MM.1S (cell line): ENCODE measurements at regions not wholly inside any gene's neighbourhood (a gene's known extent, or its start where the extent isn't known, plus 50 kb on each side); places are given as distances from the start of the nearest gene placed in this dataset.

ENCODE experiments used
- DNase-seq: peaks from one replicate; pipeline ENCODE4 v3.0.0-alpha.2; 2015
- H2AFZ ChIP-seq: fragments of 300-600 bp; sonication (generic); 2 replicates; pipeline ENCODE4 v1.6.0; 2016; ENCODE audit warnings: antibody characterized with exemption, low read length
- H3F3A ChIP-seq: fragments of 300-600 bp; sonication (generic); 2 replicates; pipeline ENCODE4 v1.6.1; 2016; ENCODE audit warnings: mild to moderate bottlenecking, antibody characterized with exemption, low read length, moderate library complexity, mixed read lengths; ENCODE audit not compliant: insufficient read depth
- H3K27ac ChIP-seq: fragments of 300-600 bp; sonication (generic); 2 replicates; pipeline ENCODE4 v1.5.1; 2016; ENCODE audit warnings: mild to moderate bottlenecking, low read length
- H3K27me3 ChIP-seq: fragments of 300-600 bp; sonication (generic); replicated peaks from 2 replicates; pipeline ENCODE4 v1.6.0; 2016; ENCODE audit warnings: low read length; ENCODE audit not compliant: insufficient read depth
- H3K36me3 ChIP-seq: fragments of 300-600 bp; sonication (generic); replicated peaks from 2 replicates; pipeline ENCODE4 v1.6.1; 2016; ENCODE audit warnings: mild to moderate bottlenecking, low read length, mixed read lengths; ENCODE audit not compliant: insufficient read depth
- H3K4me1 ChIP-seq: fragments of 300-600 bp; sonication (generic); 2 replicates; pipeline ENCODE4 v1.6.1; 2016; ENCODE audit warnings: low read length, mixed read lengths
- H3K4me2 ChIP-seq: fragments of 300-600 bp; sonication (generic); 2 replicates; pipeline ENCODE4 v1.6.0; 2016; ENCODE audit warnings: low read depth, low read length
- H3K4me3 ChIP-seq: fragments of 300-600 bp; sonication (generic); 2 replicates; pipeline ENCODE4 v1.5.1; 2016; ENCODE audit warnings: low read length, mixed read lengths
- H3K79me2 ChIP-seq: fragments of 300-600 bp; sonication (generic); 2 replicates; pipeline ENCODE4 v1.6.1; 2016; ENCODE audit warnings: mixed run types, low read length, mixed read lengths
- H3K9ac ChIP-seq: fragments of 300-600 bp; sonication (generic); 2 replicates; pipeline ENCODE4 v1.6.1; 2016; ENCODE audit warnings: low read length, mixed read lengths
- H3K9me2 ChIP-seq: fragments of 300-600 bp; sonication (generic); replicated peaks from 2 replicates; pipeline ENCODE4 v1.6.1; 2016; ENCODE audit warnings: mild to moderate bottlenecking, low read length, mixed read lengths; ENCODE audit not compliant: insufficient read depth
- H3K9me3 ChIP-seq: fragments of 300-600 bp; sonication (generic); replicated peaks from 2 replicates; pipeline ENCODE4 v1.6.1; 2016; ENCODE audit warnings: mild to moderate bottlenecking, low read length, mixed read lengths; ENCODE audit not compliant: insufficient read depth
- H4K20me1 ChIP-seq: fragments of 300-600 bp; sonication (generic); 2 replicates; pipeline ENCODE4 v1.6.1; 2016; ENCODE audit warnings: mild to moderate bottlenecking, low read length, moderate library complexity, mixed read lengths; ENCODE audit not compliant: insufficient read depth
- CTCF ChIP-seq: fragments of 300-600 bp; sonication (generic); IDR thresholded peaks from 2 replicates; pipeline ENCODE4 v1.5.1; 2016; ENCODE audit warnings: antibody characterized with exemption, low read length, mixed read lengths
- EZH2 ChIP-seq: fragments of 300-600 bp; sonication (generic); optimal IDR thresholded peaks from 2 replicates; pipeline ENCODE3; 2017; ENCODE audit warnings: low read depth, mild to moderate bottlenecking, antibody characterized with exemption, low read length, mixed read lengths
- EZH2phosphoT487 ChIP-seq: fragments of 300-600 bp; sonication (generic); IDR thresholded peaks from 2 replicates; pipeline ENCODE4 v1.6.1; 2018; ENCODE audit warnings: antibody characterized with exemption, low read length

- no peaks in the 10 kb centered on the region for H3K36me3 ChIP-seq
- no peak overlapping the region for H2AFZ ChIP-seq
- H3F3A ChIP-seq, result no peaks in the 10 kb centered on the region
Observed at GRCh38 chr18:66143029-66143428, 392.2 kb downstream of the CDH7 start.

GRCh38 chr18:66141716-66142115 lies 390.9 kb downstream of the CDH7 start:
- H3K4me3 ChIP-seq, result no peak overlapping the region
- H3K36me3 ChIP-seq, result no peaks in the 10 kb centered on the region
- TF ChIP-seq EZH2 (no peak), CTCF (no peak), EZH2phosphoT487 (no peak)

More at GRCh38 chr18:66143029-66143428, 392.2 kb downstream of the CDH7 start:
- Histone ChIP-seq H3K4me2 (no peak overlapping the region), H4K20me1 (no peaks in the 10 kb centered on the region), H3K27me3 (no peaks in the 10 kb centered on the region), H3K4me1 (no peaks in the 10 kb centered on the region), H3K9me3 (no peaks in the 10 kb centered on the region), H3K27ac (no peak overlapping the region), H3K4me3 (no peak overlapping the region), H3K9ac (no peak overlapping the region), H3K9me2 (no peaks in the 10 kb centered on the region), H3K79me2 (no peaks in the 10 kb centered on the region)
- TF ChIP-seq CTCF (no peak), EZH2 (no peak), EZH2phosphoT487 (no peak)
- DNase-seq, result no peak

DNA sequence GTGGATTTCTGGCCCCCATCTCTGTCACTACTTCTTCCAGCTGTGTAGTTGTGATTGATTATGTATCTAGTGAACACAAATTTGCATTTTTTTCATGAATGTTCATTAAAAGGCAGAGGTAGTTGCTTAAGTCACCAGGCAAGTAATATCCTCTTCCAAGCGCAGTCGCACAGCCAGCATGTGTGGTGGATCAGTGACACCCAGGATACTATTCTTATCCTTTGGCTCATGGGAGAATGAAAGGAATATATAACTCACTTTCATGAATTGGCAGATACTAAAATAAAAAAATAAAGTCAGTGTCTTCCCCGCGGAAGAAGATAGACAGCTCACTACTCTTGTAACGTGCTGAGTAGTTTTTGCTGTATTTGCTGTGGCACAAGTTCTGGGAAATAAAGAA lies 387.8 kb downstream of the CDH7 start:
- Histone ChIP-seq H3K27ac (no peak overlapping the region), H3K79me2 (no peaks in the 10 kb centered on the region), H3K36me3 (no peaks in the 10 kb centered on the region), H3K4me2 (no peak overlapping the region), H3K9me3 (no peaks in the 10 kb centered on the region), H3K9me2 (no peaks in the 10 kb centered on the region), H3K4me3 (no peak overlapping the region), H3K4me1 (no peaks in the 10 kb centered on the region), H2AFZ (no peak overlapping the region), H3K9ac (no peak overlapping the region), H3F3A (no peaks in the 10 kb centered on the region), H4K20me1 (no peaks in the 10 kb centered on the region), H3K27me3 (no peaks in the 10 kb centered on the region)
- TF ChIP-seq EZH2 (no peak), CTCF (no peak), EZH2phosphoT487 (no peak)
- no peak for DNase-seq

More at GRCh38 chr18:66141716-66142115, 390.9 kb downstream of the CDH7 start:
- Histone ChIP-seq H3K9me2 (no peaks in the 10 kb centered on the region), H3K4me1 (no peaks in the 10 kb centered on the region), H2AFZ (no peak overlapping the region), H4K20me1 (no peaks in the 10 kb centered on the region), H3K4me2 (no peak overlapping the region), H3K27me3 (no peaks in the 10 kb centered on the region), H3K9me3 (no peaks in the 10 kb centered on the region), H3K79me2 (no peaks in the 10 kb centered on the region), H3K27ac (no peak overlapping the region), H3K9ac (no peak overlapping the region), H3F3A (no peaks in the 10 kb centered on the region)
- DNase-seq, result no peak
